Skeletal muscle satellite cell (primary cell): ENCODE measurements at regions not wholly inside any gene's neighbourhood (a gene's known extent, or its start where the extent isn't known, plus 50 kb on each side); places are given as distances from the start of the nearest gene placed in this dataset.

Source experiments
- H3K27me3 ChIP-seq: 2 replicates; pipeline ENCODE4 v1.7.0; 2013; ENCODE audit warnings: low read length; ENCODE audit not compliant: control insufficient read depth, insufficient read depth
- H3K36me3 ChIP-seq: 2 replicates; pipeline ENCODE4 v1.7.0; 2013; ENCODE audit warnings: mild to moderate bottlenecking, control low read depth, low read length; ENCODE audit not compliant: insufficient read depth
- H3K4me1 ChIP-seq: 2 replicates; pipeline ENCODE4 v1.7.0; 2013; ENCODE audit warnings: low read length; ENCODE audit not compliant: control insufficient read depth, insufficient read depth
- H3K4me2 ChIP-seq: 2 replicates; pipeline ENCODE4 v1.7.0; 2013; ENCODE audit warnings: mild to moderate bottlenecking, low read length
- H3K4me3 ChIP-seq: 2 replicates; pipeline ENCODE4 v1.7.0; 2013; ENCODE audit warnings: low read length
- H3K9ac ChIP-seq: 2 replicates; pipeline ENCODE4 v1.7.0; 2013; ENCODE audit warnings: mild to moderate bottlenecking, low read depth, low read length, moderate library complexity
- H3K9me3 ChIP-seq: replicated peaks from 2 replicates; pipeline ENCODE4 v1.7.0; 2013; ENCODE audit warnings: mild to moderate bottlenecking, control low read depth, low read length

DNA sequence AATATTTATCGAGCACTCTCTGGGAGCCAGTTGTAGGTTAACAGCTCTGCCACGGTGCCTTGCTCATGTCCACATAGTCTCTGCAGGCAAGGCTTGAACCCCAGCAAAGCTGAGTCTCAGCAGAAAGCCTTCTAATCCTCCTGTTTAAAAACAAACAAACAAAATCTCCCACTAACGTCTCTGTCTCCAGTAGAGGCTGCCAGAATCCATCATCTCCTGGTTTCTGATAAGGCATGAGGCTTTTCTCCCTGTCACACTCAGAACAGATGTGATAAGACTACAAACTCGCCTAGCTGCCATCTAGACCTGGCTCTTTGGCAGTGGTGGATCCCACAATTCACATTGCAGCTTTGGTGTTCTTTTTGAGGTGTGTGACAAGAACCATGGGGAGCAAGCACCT is 813.2 kb downstream of the AACS start:
- H3K4me2 ChIP-seq = no peak overlapping the region
- H3K27me3 ChIP-seq = no peaks in the 10 kb centered on the region
- H3K9me3 ChIP-seq = no peaks in the 10 kb centered on the region
- H3K4me3 ChIP-seq = no peak overlapping the region
- H3K4me1 ChIP-seq = no peaks in the 10 kb centered on the region
- no peak overlapping the region for H3K9ac ChIP-seq
- no peaks in the 10 kb centered on the region for H3K36me3 ChIP-seq

DNA sequence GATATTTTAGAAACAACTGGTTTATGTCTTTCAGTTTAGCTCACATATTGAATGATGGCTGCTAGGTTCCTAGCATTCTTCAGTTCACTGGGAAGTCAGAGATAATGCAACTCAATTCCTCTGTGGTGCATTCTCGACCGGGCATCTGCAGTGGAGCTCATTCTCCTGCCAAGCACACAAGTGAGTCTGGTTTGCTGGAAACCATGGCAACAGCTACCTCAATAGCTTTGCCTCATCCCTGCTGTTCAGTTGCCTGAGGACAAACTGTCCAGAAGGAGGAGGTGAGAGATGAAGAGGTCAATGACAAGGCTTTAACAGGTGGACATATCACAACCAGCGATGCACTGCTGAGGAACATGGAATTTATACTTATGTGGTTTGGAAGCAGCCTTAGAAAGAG is 816.9 kb downstream of the AACS start:
- no peak overlapping the region for H3K9ac ChIP-seq
- H3K4me1 ChIP-seq = no peaks in the 10 kb centered on the region
- H3K9me3 ChIP-seq = peaks cover 3% of the 10 kb centered on the region
- H3K27me3 ChIP-seq = no peaks in the 10 kb centered on the region
- H3K4me2 ChIP-seq = no peak overlapping the region
- H3K36me3 ChIP-seq = no peaks in the 10 kb centered on the region
- H3K4me3 ChIP-seq = no peak overlapping the region

DNA sequence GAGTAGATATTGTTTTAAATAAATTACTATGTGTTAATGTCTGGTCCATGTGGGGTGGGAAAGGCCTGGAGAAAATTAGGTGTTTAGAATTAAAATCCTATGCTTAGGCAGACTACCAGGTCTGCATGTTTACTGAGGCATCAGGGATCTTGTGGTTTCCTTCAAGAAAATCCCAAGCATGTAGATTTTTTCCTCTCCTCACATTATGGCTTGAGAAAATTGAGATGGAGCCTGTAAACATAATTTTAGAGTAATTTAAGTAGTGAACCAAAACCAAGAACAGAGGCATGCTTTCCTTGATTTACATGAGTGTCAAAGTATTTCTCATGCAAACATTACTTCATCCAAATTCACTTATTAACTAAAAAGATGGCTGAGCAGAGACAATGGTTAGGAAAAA is 823.7 kb downstream of the AACS start:
- no peaks in the 10 kb centered on the region for H3K36me3 ChIP-seq
- H3K9ac ChIP-seq = no peak overlapping the region
- H3K4me3 ChIP-seq = no peak overlapping the region
- no peak overlapping the region for H3K4me2 ChIP-seq
- peaks cover 3% of the 10 kb centered on the region for H3K9me3 ChIP-seq
- no peaks in the 10 kb centered on the region for H3K27me3 ChIP-seq
- no peaks in the 10 kb centered on the region for H3K4me1 ChIP-seq

DNA sequence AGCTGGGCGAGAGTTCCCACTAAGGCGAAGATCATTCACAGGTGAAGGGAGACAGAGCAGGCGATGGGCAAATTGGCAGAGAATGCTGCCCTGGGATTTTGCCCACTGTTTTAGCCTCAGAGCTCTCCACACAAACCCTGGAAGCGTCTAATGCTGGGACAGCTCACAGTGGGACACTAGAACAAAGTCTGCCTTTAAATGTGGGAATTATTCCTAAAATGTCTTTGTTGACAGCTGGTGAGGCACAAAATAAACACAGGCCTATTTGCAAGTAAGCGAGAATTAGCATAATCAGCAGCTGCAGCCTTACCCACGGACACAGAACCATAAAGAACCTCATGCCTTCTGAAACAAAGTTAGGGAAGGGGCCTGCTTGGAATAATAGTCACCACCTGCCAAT is 824.5 kb downstream of the AACS start:
- H3K4me2 ChIP-seq = no peak overlapping the region
- H3K36me3 ChIP-seq = no peaks in the 10 kb centered on the region
- H3K9me3 ChIP-seq = no peaks in the 10 kb centered on the region
- no peak overlapping the region for H3K9ac ChIP-seq
- no peak overlapping the region for H3K4me3 ChIP-seq
- no peaks in the 10 kb centered on the region for H3K4me1 ChIP-seq
- no peaks in the 10 kb centered on the region for H3K27me3 ChIP-seq

DNA sequence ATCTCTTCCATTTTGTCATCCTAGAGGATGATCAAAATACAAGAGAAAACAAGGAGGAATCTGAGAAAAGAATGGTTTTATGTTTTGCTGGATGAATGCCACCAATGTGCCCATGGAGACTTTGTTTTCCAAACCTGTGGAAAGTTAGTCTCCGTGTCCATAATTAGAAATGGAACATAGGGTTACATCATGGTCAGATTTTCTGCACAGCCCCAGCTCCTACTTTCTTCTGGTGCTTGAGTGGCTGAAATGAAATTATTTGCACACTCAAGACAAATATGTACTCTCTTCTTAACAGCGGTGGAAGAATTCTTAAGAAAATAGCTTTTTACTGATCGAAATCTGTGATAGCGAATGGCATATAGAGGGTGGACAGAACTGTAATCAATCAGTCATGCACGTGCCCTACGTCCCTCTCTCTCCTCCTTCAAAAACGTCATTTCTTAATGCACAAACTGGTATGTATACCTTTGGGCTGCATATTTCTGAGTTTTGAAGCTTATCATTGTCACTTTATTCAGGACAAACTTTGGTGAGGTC is 825.2 kb downstream of the AACS start:
- Histone ChIP-seq H3K4me2 (no peak overlapping the region), H3K4me3 (no peak overlapping the region), H3K36me3 (no peaks in the 10 kb centered on the region), H3K4me1 (no peaks in the 10 kb centered on the region), H3K9me3 (no peaks in the 10 kb centered on the region), H3K9ac (no peak overlapping the region), H3K27me3 (no peaks in the 10 kb centered on the region)

DNA sequence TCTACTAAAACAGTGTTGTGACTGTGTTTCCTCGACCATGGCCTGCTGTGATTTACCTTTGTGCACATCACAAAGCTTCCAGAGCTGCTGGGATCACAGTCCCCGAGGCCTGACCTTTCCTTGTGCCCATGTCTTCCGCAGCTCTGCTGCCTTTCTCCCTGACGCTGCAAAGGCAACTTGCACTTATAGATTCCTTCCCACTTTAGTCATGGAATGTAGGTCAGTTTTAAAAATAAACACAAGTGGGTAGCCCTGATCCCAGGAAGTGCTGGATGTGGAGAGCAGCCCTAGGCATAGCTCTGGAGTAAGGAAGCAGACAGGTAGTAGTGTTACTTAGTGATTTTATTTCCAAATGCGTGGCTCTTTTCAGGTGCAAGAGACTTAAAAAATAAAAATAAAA is 825.7 kb downstream of the AACS start:
- Histone ChIP-seq H3K4me3 (no peak overlapping the region), H3K9me3 (no peaks in the 10 kb centered on the region), H3K4me1 (no peaks in the 10 kb centered on the region), H3K4me2 (no peak overlapping the region), H3K27me3 (no peaks in the 10 kb centered on the region), H3K9ac (no peak overlapping the region), H3K36me3 (no peaks in the 10 kb centered on the region)

DNA sequence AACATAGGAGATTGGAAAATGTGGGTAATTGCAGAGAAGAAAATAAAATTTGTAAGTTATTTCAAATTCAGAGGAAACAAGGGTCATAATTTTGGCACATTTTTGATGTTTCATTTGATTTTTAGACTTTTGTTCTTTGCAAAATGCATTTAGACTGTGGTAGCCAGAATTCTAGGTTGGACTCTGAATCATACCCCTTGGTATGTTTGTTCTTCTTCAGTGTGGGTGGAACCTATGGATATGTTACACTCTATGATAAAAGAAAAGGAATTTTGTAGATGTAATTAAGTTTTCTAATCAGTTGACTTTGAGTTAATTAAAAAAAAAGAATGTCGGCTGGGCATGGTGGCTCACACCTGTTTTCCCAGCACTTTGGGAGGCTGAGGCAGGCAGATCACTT is 827.0 kb downstream of the AACS start:
- H3K36me3 ChIP-seq = no peaks in the 10 kb centered on the region
- no peak overlapping the region for H3K4me3 ChIP-seq
- H3K4me2 ChIP-seq = no peak overlapping the region
- H3K4me1 ChIP-seq = no peaks in the 10 kb centered on the region
- no peaks in the 10 kb centered on the region for H3K27me3 ChIP-seq
- H3K9me3 ChIP-seq = no peaks in the 10 kb centered on the region
- H3K9ac ChIP-seq = no peak overlapping the region

DNA sequence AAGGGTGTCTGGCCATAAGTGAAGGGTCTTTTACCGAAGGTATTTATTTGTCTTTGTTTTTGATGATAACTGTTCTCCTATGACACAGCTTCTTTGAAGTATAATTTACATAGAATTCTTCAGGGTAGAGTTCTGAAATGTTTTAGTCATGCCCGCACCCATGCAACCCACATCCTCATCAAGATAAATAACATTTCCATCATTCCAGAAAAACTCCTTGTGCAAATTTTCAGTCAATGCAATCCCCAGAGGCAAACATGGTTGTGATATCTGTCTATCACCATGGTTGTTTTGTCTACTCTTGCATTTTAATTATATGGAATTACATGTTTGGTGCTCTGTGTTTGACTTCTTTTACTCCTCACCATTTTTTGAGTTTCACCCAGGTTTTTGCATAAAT is 837.8 kb downstream of the AACS start:
- H3K27me3 ChIP-seq = no peaks in the 10 kb centered on the region
- no peak overlapping the region for H3K4me2 ChIP-seq
- no peak overlapping the region for H3K9ac ChIP-seq
- peaks cover 3% of the 10 kb centered on the region for H3K9me3 ChIP-seq
- H3K4me3 ChIP-seq = no peak overlapping the region
- no peaks in the 10 kb centered on the region for H3K4me1 ChIP-seq
- no peaks in the 10 kb centered on the region for H3K36me3 ChIP-seq

DNA sequence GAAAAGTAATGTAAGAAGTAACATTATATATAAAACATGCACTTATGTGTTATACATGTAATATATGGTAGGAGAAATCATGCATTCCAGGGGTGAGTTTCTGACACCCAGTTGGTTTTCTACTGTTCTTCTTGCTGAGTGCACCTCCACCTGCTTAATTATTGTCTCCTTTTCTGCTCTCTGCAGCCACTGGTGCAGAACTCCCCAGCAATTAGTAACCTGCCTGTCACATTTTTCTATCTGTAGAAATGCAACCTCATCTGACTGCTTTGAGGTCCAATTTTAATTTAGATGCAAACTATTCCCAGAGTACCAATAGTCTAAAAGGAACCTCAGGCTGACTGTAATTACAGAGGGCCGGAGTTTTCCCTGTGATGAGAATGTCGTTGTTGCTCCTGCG is 842.1 kb downstream of the AACS start:
- Histone ChIP-seq H3K36me3 (no peaks in the 10 kb centered on the region), H3K4me1 (no peaks in the 10 kb centered on the region), H3K27me3 (no peaks in the 10 kb centered on the region), H3K4me2 (no peak overlapping the region), H3K9me3 (peaks cover 8% of the 10 kb centered on the region), H3K9ac (no peak overlapping the region), H3K4me3 (no peak overlapping the region)

DNA sequence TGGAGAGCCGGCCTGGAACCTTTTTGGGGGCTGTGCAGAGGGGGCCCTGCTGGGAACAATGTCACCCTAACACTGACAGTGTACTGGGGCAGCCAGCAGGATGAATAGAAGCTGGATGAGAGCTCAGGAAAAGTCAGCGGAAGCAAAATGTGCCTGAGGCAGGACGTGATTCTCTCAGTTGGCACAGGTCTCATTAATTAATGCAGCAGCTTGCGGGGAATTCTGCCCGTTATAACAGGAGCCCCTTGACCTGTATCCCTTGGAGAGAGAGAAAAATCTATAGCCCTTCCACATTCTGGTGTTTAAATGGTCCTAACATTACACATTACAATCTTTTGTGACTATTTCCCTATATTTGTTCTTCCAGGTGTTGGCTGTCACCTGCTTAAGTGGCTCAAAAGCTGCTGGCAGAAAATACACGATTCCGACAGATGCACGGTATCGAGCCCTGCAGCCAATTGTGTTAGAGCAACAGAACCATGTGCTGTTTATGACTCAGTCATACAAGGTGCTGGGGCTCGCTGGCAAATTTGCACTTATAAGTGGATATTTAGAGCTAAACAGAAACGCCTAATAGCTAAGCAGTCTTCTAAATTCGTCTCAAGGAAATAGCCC is 854.7 kb downstream of the AACS start:
- Histone ChIP-seq H3K9ac (no peak overlapping the region), H3K4me1 (no peaks in the 10 kb centered on the region), H3K36me3 (no peaks in the 10 kb centered on the region), H3K4me2 (no peak overlapping the region), H3K4me3 (no peak overlapping the region), H3K27me3 (no peaks in the 10 kb centered on the region), H3K9me3 (peaks cover 5% of the 10 kb centered on the region)

DNA sequence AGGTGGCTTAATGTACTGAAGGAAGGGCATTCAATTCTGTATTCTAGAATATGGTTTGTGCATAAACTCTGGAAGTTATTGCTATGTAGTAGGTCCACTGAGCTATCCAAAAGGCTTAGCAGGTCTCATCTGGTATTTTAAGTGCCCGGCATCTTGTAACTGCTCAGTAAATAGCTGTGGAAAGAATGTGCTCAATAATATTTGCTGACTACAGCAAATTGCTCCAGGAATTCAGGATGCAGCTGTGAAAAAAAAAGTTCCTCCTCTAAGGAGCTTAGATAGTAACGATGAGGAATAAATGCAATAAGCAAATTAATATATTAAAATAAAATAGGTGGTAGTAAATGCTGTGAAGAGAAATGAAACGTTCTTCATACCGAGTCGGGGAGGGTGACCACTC is 857.1 kb downstream of the AACS start:
- no peaks in the 10 kb centered on the region for H3K9me3 ChIP-seq
- no peaks in the 10 kb centered on the region for H3K36me3 ChIP-seq
- no peaks in the 10 kb centered on the region for H3K4me1 ChIP-seq
- H3K4me2 ChIP-seq = no peak overlapping the region
- H3K4me3 ChIP-seq = no peak overlapping the region
- H3K27me3 ChIP-seq = no peaks in the 10 kb centered on the region
- H3K9ac ChIP-seq = no peak overlapping the region

DNA sequence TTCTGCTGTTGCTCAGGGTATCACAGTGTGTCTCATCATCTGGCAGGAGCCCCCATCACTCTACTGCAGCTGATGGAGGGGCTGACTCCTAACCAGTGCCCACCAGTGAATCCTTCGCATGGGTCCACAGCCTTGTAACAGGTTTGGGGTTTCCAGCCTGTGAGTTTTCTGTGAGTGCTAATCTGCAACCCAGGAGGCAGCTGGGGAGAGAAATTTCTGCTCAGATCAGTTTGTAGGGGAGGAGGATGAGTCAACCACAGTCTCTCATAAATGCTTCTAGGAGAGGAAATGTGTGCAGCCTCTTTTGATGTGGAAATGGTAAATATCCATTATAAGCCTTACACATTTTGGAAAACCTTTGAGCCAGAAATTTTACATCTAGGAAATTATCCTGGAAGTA is 871.3 kb downstream of the AACS start:
- no peaks in the 10 kb centered on the region for H3K36me3 ChIP-seq

More for the DNA sequence above, 871.3 kb downstream of the AACS start:
- Histone ChIP-seq H3K27me3 (no peaks in the 10 kb centered on the region), H3K4me3 (no peak overlapping the region), H3K9me3 (peaks cover 4% of the 10 kb centered on the region), H3K4me1 (no peaks in the 10 kb centered on the region), H3K4me2 (no peak overlapping the region), H3K9ac (no peak overlapping the region)
